ENCODE measurements at regions not wholly inside any gene's neighbourhood (a gene's known extent, or its start where the extent isn't known, plus 50 kb on each side); places are given as distances from the start of the nearest gene placed in this dataset.

GRCh38 chr12:25372002-25372401 is 121.3 kb upstream of the KRAS start:
- TF ChIP-seq ZNF274 (IDR thresholded peaks at IDR 0.05; ENCODE audit: low read depth, low read length) = no peak
- TF ChIP-seq YY1 (IDR thresholded peaks at IDR 0.05; ENCODE audit: insufficient read depth, insufficient read length) = no peak

Data from NT2/D1 (cell line).